ENCODE measurements at regions not wholly inside any gene's neighbourhood (a gene's known extent, or its start where the extent isn't known, plus 50 kb on each side); places are given as distances from the start of the nearest gene placed in this dataset.

DNA sequence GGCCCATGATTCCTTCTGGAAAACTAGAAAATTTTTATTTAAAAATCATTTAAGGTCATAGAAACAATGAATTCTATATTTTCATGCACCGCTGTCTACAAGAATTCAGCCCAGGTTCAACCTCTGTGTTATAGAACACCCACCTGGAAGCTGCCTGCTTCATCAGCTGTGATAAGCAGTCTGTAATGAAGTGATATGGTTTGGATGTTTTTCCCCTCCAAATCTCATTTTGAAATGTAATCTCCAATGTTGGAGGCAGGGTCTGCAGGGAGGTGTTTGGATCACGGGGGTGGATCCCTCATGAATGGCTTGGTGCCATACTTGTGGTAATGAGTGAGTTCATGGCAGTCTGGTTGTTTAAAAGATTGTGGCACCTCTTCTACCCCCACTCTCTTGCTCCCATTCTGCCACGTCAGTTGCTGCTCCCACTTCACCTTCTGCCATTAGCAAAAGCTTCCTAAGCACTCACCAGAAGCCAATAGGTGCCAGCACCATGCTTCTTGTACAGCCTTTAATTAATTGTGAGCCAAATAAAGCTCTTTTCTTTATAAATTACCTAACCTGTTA is 55.6 kb downstream of the MRPL32 start:
- DNase-seq (ENCODE audit: low read depth): no peak

DNA sequence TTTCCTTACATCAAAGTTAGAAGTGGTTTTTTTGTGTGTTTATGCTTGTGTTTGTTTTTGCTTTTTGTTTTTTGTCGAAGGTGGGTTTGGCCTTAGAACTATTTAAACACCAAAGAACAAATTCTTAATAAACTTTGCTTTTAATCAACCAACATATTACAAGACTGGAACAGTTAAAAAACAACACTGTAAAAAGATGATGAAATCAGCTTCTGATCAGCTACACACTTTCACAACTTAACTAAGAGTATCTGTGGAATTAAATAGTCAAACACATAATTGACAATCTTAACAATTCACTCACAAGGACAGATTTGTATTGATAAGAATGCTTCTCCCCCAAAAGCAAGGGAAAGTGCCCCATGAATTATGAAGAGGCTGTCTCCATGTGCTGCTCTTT is 58.8 kb downstream of the MRPL32 start:
- DNase-seq (ENCODE audit: low read depth): no peak

DNA sequence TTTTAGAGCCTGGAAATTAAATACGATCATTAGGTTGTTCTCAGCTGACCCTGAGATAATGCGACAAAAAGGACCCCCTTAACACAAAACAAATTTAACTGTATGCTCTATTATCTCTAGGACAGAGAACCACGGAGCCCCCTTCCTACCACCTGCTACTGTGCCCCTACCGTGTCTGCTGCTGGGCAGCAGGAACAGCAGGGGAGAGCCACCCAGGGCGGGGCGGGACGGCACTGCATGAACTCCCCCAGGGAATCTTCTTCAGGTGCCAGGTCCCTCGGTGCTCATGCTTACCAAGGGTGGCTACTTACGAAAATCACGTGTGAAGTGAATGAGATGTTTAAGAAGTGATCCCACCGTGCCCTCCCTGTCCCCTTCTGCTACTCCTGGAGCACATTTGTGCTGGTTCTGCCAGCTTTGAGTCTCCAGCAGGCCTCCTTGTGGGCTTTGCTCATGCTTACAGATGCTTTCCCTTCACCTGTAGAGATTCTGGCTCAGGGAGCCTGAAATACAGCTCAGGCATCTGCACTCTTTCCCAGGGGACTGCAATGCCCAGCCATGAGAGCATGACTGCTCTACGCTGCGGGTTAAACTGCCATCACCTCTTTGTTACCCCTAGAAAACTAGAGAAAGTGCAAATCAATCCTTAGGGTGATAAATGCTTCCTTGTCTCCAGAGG is 59.9 kb downstream of the MRPL32 start:
- no peak for DNase-seq (ENCODE audit: low read depth)

DNA sequence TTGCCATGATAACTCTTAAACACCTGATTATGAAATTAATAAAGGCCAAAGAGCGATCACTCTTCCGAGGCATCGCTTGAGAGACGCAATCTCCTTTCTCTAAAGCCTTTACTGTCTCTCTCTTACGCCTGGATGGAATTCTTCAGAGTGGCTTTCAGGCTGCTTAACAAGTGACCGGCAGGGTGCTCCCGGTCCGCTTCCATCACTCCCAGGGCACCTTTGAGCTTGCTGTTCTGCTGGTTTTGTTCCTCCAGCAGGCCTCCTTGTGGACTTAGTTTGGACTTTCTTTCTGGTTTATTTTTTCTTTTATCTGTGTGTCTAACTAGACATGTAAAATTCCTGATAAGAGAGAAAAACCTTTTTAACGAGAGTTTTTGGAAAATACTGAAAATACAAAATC is 60.9 kb downstream of the MRPL32 start:
- no peak for DNase-seq (ENCODE audit: low read depth)

DNA sequence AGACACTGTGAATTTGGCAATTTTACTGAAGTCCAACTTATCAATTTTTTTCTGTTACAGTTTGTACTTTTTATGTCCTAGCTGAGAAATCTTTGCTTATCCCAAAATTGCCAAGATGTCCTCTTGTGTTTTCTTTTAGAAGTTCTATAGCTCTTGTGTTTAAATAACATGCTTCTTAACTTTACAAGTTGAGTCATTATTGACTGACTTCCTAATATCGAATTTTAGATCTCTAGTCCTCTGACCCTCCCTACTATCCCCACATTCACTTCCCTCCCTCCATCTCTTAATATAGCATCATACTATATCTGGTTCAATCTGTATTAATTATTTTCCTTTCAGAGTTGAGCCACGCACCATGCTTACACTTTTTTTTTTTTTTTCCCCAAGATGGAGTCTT is 61.9 kb downstream of the MRPL32 start:
- no peak for DNase-seq (ENCODE audit: low read depth)

DNA sequence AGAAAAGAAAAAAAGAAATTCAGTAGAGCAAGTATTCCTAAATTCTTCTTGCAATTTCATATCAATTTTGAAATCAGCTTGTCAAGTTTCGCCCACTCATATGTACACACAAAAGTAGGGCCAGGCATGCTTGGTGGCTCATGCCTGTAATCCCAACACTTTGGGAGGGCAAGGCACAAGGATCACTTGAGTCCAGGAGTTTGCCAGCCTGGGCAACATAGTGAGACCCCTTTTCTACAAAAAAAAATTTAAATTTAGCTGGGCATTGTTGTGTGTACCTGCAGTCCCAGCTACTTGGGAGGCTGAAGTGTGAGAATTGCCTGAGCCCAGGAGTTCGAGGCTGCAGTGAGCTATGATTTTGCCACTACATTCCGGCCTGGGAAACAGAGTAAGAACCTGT is 65.4 kb downstream of the MRPL32 start:
- no peak for DNase-seq (ENCODE audit: low read depth)

DNA sequence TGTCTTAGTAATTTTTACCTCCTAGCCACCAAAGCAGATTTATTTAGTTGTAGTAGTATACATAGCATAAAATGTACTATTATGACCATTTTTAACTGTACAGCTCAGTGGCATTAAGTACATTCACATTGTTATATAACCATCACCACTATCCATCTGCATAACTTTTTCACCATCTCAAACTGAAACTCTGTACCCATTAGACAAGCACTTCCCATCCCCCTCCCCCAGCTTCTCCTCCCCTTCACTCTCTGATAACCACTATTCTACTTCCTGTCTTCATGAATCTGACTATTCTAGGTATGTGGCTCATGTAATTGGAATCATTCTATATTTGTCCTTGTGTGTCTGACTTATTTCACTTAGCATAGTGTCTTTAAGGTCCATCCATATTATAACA is 71.9 kb downstream of the MRPL32 start:
- DNase-seq (ENCODE audit: low read depth): peak; percentile 13

DNA sequence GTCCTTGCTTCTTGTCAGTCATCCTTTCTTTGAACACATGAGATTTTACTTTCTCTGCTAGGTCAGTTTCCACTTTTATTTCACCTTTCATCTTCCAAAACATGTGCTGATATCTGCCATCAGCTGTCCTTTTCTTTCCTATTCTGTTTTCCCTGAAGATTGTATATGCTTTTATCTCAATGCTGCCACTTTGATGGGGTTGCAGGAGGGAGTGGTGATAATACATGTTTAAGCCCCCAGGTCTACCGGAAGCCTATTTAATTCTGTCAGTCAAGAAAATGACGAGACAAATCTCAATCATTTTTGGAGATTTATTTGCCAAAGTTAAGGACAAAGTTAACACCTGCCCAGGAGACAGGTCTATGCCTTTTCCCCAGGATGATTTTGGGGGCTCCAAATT is 73.8 kb downstream of the MRPL32 start:
- no peak for DNase-seq (ENCODE audit: low read depth)

DNA sequence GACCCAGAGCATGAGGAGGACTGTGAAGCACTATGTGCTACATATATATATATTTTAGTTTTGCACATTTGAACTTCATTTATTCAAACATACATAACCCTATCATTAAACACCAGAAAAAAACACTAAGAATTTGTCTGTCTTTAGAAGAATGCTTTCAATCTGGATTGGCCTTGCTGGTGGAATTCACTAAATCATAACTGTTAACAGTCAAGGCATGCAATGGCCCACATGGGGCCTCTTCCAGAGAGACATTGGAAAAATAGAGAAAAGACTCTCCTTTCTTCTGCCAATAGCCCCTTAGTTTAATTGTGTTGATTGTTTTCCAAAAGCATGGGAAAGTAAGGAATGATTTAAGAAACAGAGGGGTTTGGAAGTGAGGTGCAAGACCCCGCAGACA is 77.9 kb downstream of the MRPL32 start:
- DNase-seq (ENCODE audit: low read depth): no peak

DNA sequence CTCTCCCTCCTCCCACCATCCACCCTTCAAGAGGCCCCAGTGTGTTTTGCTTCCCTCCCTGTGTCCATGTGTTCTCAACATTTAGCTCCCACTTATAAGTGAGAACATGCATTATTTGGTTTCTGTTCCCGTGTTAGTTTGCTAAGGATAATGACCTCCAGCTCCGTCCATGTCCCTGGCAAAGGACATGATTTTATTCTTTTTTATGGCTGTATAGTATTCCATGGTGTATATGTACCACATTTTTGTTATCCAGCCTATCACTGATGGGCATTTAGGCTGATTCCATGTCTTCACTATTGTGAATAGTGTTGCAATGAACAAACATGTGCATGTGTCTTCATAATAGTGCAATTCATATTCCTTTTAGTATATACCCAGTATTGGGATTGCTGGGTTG is 79.7 kb downstream of the MRPL32 start:
- DNase-seq (ENCODE audit: low read depth): no peak

DNA sequence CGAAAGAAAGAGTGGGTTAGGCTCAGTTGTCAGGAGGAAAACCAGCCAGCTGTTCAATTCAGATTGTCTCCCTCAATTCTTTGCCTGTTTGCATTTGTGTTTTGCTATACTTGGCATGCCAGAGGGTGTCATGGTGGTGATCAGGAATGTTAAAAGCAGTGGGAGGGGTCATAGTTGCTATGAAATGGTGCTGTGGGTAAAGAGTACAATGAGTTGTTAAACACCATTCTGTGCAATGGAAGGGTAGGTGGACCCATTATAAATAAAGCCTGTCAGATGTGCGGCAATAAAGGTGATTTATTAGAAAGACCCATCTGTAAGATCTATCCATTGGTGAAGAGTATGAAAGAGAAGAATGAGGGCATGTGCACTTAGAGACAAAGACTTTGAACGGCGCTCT is 82.2 kb downstream of the MRPL32 start:
- DNase-seq (ENCODE audit: low read depth): no peak

DNA sequence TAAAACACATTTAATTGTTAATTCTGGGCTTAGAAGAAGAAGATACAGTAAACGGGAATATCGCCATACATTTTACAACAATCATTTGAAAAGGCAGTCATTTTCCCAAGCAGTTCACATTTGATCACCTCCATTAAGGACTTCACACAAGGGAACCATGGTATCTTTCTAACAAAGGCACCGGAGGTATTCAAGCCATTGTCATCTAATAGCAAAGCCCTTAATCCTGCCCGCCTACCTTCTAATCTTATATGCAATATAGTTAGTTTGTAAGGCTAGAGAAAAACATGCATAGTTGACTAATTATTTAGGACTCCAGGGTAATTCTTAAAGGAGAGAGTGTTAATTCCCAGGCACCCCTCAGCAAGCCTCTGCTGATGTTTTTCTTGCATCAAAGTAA is 83.1 kb downstream of the MRPL32 start:
- DNase-seq (ENCODE audit: low read depth): no peak

DNA sequence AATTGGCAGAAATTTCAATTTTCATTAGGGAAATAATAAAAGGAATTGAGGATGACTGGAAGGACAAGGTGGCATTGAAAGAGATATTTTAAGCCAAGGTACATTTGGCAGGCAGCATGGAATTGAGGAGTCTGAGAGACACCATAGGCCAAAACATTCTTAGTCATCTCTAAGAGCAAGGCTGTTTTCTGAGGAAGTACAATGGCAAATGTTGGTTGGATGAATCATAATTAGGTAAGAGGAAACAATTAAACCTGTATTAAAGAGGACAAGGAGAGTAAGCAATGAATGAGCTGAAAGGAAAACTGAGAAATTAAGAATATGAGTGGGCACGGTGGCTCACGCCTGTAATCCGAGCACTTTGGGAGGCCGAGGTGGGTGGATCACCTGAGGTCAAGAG is 86.3 kb downstream of the MRPL32 start:
- DNase-seq (ENCODE audit: low read depth): no peak

DNA sequence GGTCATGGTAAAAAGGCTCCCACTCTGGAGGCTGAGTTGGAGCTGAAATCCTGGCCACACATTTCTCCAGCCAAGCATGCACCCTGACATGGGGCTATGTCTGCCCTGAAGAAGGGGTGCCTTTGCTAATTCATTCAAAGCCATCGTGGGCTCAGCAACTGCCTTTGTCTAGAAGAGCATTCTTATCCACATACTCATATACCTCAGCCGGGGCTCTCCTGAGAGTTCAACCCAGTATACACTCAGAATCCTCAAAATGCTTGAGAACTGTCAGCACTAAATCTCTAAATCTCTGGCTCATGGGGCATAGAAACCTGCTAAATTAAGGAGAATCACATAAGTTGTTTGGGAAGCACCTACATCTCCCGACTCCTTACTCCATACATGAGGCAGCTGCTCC is 89.3 kb downstream of the MRPL32 start:
- peak; percentile 13 for DNase-seq (ENCODE audit: low read depth)

DNA sequence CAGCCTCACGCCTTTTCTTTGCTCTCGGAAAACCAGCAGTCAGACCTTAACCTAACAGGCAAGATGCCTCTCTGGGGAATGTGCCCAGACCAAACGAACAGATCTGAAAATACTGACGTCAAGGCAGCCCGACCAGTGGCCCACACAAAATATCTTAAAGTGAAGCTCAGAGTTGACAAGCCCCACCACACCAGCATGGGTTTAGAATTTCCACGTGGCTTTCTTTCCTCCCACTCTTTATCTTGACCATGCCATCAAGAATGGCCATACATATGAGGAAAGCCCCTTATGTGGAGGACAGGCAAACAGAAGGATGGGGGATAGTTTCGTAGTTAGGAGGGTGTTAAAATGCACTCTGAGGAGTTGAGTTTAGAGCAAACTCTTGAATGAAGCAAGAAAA is 89.8 kb downstream of the MRPL32 start:
- DNase-seq (ENCODE audit: low read depth): no peak

DNA sequence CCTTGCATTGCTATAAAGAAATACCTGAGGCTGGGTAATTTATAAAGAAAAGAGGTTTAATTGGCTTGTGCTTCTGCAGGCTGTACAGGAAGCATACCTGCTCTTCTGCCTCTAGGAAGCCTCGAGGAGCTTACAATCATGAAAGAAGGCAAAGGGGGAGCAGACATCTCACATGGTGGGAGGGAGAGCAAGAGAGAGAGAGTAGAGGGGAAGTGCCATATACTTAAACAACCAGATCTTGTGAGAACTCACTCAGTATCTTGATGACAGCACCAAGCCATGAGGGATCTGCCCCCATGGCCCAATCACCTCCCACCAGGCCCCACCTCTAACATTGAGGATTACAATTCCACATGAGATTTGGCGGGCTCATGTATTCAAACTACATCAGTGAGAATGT is 79.1 kb upstream of the HECW1 start:
- DNase-seq (ENCODE audit: low read depth): no peak

DNA sequence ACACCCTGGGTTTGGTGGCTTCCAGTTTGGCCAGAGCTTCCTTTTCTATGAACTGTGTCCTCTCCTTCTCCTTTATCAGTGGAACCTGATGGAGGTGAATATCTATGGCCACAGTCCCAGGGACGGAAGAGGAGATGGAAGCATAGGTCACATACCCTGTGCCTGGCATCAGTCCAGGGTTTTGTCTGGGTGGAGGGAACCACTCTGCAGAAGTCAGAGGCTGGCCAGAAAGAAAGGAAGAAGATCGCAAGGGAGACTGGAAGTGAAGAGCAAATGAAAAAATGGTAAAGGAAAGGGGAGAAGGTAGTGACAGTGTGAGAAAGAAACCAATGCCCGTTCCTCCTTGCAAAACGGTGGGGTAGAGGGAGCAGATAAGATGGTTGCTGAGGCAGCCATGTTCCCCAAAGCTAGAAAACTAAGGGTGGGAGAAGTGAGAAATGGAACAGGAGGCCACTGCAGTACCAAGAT is 77.9 kb upstream of the HECW1 start:
- DNase-seq (ENCODE audit: low read depth): no peak

DNA sequence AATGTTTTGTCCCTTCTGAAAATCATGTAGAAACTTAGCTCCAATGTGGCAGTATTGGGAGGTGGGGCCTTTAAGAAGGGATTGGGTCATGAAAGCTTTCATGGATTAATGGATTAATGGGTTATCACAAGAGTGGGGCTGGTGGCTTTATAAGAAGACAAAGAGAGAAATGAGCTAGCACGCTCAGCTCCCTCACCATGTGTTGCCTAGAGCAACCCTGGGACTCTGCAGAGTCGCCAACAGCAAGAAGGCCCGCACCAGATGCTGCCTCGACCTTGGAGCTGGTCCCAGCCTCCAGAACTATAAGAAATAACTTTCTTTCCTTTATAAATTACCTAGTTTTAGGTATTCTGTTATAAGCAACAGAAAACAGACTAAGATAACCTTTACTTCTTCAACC is 74.9 kb upstream of the HECW1 start:
- no peak for DNase-seq (ENCODE audit: low read depth)

DNA sequence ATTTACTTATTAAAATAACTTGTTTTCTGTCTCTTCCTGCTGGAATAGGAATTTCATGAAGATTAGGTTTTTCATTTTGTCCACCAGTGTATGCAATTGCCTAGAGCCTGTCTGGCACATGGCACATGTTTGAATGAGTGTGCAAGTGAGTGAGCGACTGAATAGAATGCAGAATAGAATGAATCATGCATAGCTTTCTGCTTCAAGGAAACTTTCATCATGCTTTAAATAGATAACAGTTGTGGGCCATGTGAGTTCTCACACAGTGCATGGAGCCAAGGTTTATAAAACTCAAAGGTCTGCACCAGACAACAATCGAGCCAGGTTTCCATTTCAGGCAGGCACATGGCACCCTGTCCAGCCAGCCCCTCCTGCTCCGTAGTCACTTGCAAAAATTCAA is 74.2 kb upstream of the HECW1 start:
- peak; percentile 90 for DNase-seq (ENCODE audit: low read depth)

DNA sequence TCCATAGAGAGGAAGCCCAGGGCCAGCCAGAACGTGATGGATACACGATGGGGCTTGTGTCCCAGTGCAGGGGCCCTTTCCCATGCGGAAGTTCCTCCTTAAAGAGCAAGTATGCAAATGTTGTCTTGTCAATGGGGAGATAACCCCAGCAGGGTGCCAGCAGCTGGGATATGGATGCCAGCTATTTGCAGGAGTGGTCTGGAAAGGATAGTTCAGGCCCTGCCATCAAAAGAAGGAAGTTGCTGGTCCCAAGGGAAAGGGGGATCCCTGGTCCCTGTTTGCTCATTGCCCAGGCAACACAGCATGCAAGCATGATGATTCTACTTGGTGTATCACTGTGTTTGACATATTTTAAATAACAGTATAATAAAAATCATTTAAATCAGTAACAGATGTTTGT is 73.1 kb upstream of the HECW1 start:
- no peak for DNase-seq (ENCODE audit: low read depth)

DNA sequence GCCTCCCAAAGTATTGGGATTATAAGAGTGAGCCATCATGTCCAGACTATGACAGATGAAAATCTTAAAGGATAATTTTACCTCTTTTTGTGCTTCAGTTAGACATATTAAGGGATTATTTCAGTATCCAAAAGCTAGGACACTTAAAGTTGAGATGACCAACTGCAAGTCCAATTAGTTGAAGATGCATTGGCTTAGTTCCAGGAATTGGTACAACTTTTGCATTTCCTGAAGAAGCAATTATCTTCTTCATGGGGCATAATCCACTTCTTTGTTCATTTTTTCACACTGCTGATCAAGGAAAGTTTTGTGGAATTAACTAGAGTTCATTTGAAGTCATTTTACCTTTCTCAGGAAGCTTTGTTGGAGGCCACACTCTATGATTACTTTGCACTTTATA is 72.0 kb upstream of the HECW1 start:
- no peak for DNase-seq (ENCODE audit: low read depth)

DNA sequence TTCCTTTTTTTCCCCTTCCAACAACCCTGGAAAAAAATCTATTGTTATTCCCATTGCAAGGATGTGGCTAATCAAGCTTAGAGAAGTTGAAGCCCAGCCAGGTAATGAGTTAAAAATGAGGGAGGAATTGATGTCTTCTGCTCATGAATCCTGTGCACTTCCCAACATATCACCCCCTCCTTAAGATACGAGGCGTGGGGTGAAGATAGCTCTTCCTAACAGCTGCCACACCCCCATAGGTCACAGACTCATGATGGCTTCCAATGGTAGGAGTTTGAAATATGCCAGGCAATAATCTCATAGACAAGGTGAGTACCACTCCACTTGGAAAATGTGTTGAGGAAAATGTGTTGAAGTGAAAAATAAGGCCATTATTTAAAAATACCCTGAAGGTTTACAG is 71.3 kb upstream of the HECW1 start:
- DNase-seq (ENCODE audit: low read depth): no peak

DNA sequence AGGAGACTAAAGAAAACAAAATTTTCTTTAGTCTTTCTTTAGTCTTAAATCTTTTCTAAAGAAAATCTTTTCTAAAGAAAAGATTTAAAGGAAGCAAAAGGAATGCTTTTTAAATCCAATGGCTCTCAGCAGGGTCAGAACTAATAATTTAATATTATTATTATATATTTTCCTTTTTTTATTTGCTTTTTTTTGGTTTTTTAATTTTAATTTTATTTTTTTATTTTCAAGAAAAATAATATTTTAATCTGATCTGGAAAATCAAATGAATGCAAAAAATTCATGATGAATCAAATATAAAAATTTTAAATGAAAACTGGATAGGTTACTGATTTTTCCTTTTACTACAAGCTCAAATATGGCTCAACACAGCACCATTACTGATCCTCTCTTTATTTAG is 70.7 kb upstream of the HECW1 start:
- no peak for DNase-seq (ENCODE audit: low read depth)

DNA sequence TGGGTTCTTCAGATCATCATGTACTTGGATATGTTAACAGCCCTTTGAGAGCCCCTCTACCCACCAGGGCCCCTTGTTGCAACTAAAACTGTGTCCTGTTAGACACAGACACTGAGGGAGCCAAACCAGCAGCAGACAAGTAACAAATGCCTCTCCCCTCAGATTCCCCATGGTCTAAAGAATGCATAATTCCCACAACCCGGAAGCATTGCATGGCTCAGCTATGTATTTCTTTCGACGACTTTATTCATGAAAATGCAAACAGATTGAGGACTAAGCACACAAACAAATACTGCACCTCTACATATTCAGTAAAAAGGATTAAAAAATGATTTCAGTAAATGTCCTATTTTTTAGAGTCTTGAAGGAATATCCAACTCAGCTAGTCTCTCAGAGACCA is 70.1 kb upstream of the HECW1 start:
- DNase-seq (ENCODE audit: low read depth): no peak

All from amniotic epithelial cell (primary cell).